OCI-LY7 (cell line): ENCODE measurements at regions not wholly inside any gene's neighbourhood (a gene's known extent, or its start where the extent isn't known, plus 50 kb on each side); places are given as distances from the start of the nearest gene placed in this dataset.

ENCODE experiments used
- CTCF ChIP-seq: fragments of 200-600 bp; sonication (generic); conservative IDR thresholded peaks from 2 replicates; pipeline ENCODE4 v1.5.1; 2014; ENCODE audit warnings: mild to moderate bottlenecking, antibody characterized with exemption, low read length, moderate library complexity, mixed read lengths
- EZH2phosphoT487 ChIP-seq: fragments of 200-600 bp; sonication (generic); IDR thresholded peaks from 2 replicates; pipeline ENCODE4 v1.6.1; 2018; ENCODE audit warnings: low read depth, borderline replicate concordance, mild to moderate bottlenecking, mixed run types, antibody characterized with exemption, low read length, moderate library complexity, mixed read lengths

GRCh38 chr12:77571768-77572167 is 258.9 kb upstream of the NAV3 start:
- TF ChIP-seq CTCF (no peak), EZH2phosphoT487 (no peak)
